Caco-2 (cell line): ENCODE measurements at regions not wholly inside any gene's neighbourhood (a gene's known extent, or its start where the extent isn't known, plus 50 kb on each side); places are given as distances from the start of the nearest gene placed in this dataset.

Source experiments
- BruUV-seq: library from RNA; stranded (reverse); fragments of 400-500 nt; replicated peaks from 2 replicates; lab custom pipeline; 2021; lab: Mats Ljungman, UMichigan
- CTCF ChIA-PET: fragments of 300-600 bp; sonication (Branson Sonifier 250); formaldehyde crosslinking; loops from one replicate; lab custom pipeline; 2022; ENCODE audit warnings: antibody characterized with exemption; lab: Charles Lee
- POLR2A ChIA-PET: fragments of 300-600 bp; sonication (Branson Sonifier 250); formaldehyde crosslinking; loops from one replicate; lab custom pipeline; 2022; ENCODE audit warnings: antibody characterized with exemption; lab: Charles Lee
- DNase-seq, 2 experiments: peaks; one replicate each; pipeline versions ENCODE4 v3.0.0 to v3.0.0-alpha.2; 2020 to 2022
- H3K27me3 ChIP-seq: replicated peaks from 2 replicates; pipeline ENCODE4 v1.6.0; 2011; ENCODE audit warnings: low read length; ENCODE audit not compliant: control insufficient read depth, insufficient read depth
- H3K36me3 ChIP-seq: 2 replicates; pipeline ENCODE4 v1.5.1; 2011; ENCODE audit warnings: low read length; ENCODE audit not compliant: control insufficient read depth, insufficient read depth
- H3K4me1 ChIP-seq: fragments of 250-450 bp; sonication (Bioruptor Pico); 2 replicates; pipeline ENCODE4 v1.5.1; 2020; ENCODE audit warnings: mild to moderate bottlenecking
- H3K4me3 ChIP-seq: 2 replicates; pipeline ENCODE4 v1.5.1; 2011; ENCODE audit warnings: low read depth, mild to moderate bottlenecking, control low read depth, low read length
- H3K9me3 ChIP-seq: fragments of 250-450 bp; sonication (Bioruptor Pico); 2 replicates; pipeline ENCODE4 v1.5.1; 2020; ENCODE audit warnings: mild to moderate bottlenecking, moderate library complexity
- H3K27ac Mint-ChIP-seq: one replicate; pipeline ENCODE4 v1.8.0; 2022; ENCODE audit warnings: mixed read lengths; ENCODE audit not compliant: unreplicated experiment
- H3K27me3 Mint-ChIP-seq: one replicate; pipeline ENCODE4 v1.8.0; 2022; ENCODE audit warnings: mixed read lengths; ENCODE audit not compliant: insufficient read depth, unreplicated experiment
- H3K36me3 Mint-ChIP-seq: one replicate; pipeline ENCODE4 v1.8.0; 2022; ENCODE audit warnings: mild to moderate bottlenecking, mixed read lengths; ENCODE audit not compliant: insufficient read depth, unreplicated experiment
- H3K4me1 Mint-ChIP-seq: one replicate; pipeline ENCODE4 v1.8.0; 2022; ENCODE audit warnings: low read depth, mixed read lengths; ENCODE audit not compliant: unreplicated experiment
- H3K4me3 Mint-ChIP-seq: one replicate; pipeline ENCODE4 v1.8.0; 2022; ENCODE audit warnings: mild to moderate bottlenecking, moderate library complexity, mixed read lengths; ENCODE audit not compliant: unreplicated experiment
- H3K9me3 Mint-ChIP-seq: one replicate; pipeline ENCODE4 v1.8.0; 2022; ENCODE audit warnings: mixed read lengths; ENCODE audit not compliant: unreplicated experiment
- CTCF ChIP-seq, 2 experiments: fragments of 200-600 bp in 1 of 2; IDR thresholded peaks; 1 replicate in 1 of 2; 2 replicates in 1 of 2; pipeline versions ENCODE4 v1.5.1 to v1.8.0; 2011 to 2022; ENCODE audit warnings: antibody characterized with exemption in 1 of 2, control low read depth in 1 of 2, inconsistent platforms in 1 of 2, low read depth in 1 of 2, low read length in 1 of 2, mild to moderate bottlenecking in 1 of 2, moderate library complexity in 1 of 2; ENCODE audit not compliant: insufficient read depth in 1 of 2, severe bottlenecking in 1 of 2, unreplicated experiment in 1 of 2
- intact Hi-C: fragments of 100-400 bp; cut with micrococcal nuclease; formaldehyde crosslinking; loops from one replicate; pipeline ENCODE4 v1.10.0; 2022; ENCODE audit not compliant: unreplicated experiment

GRCh38 chr11:38553148-38553547 lies 1955.1 kb upstream of the RAG2 start:
- Mint-ChIP-seq H3K4me1 (no peaks in the 10 kb centered on the region), H3K27me3 (no peaks in the 10 kb centered on the region), H3K9me3 (no peaks in the 10 kb centered on the region), H3K36me3 (no peaks in the 10 kb centered on the region), H3K4me3 (no peak overlapping the region), H3K27ac (no peak overlapping the region)
- TF ChIP-seq CTCF (IDR thresholded peaks at IDR 0.05; ENCODE audit: insufficient read depth in 1 of 2, low read depth in 1 of 2, low read length in 1 of 2, severe bottlenecking in 1 of 2, unreplicated experiment in 1 of 2) = no peak
- intact Hi-C loops = no loop called here
- H3K36me3 ChIP-seq = no peaks in the 10 kb centered on the region
- H3K4me1 ChIP-seq = no peaks in the 10 kb centered on the region
- no peaks in the 10 kb centered on the region for H3K9me3 ChIP-seq
- no peak overlapping the region for H3K4me3 ChIP-seq
- POLR2A ChIA-PET = no interaction called here
- H3K27me3 ChIP-seq = no peaks in the 10 kb centered on the region
- no peak for DNase-seq
- CTCF ChIA-PET = no interaction called here
- no TSS peak for BruUV-seq

GRCh38 chr11:38547462-38547861 lies 1949.4 kb upstream of the RAG2 start:
- ChIA-PET POLR2A (no interaction called here), CTCF (no interaction called here)
- DNase-seq = no peak
- Histone ChIP-seq H3K4me1 (no peaks in the 10 kb centered on the region), H3K36me3 (no peaks in the 10 kb centered on the region), H3K9me3 (no peaks in the 10 kb centered on the region), H3K4me3 (no peak overlapping the region), H3K27me3 (no peaks in the 10 kb centered on the region)
- TF ChIP-seq CTCF (IDR thresholded peaks at IDR 0.05; ENCODE audit: insufficient read depth in 1 of 2, low read depth in 1 of 2, low read length in 1 of 2, severe bottlenecking in 1 of 2, unreplicated experiment in 1 of 2) = no peak
- Mint-ChIP-seq H3K4me1 (no peaks in the 10 kb centered on the region), H3K4me3 (no peak overlapping the region), H3K9me3 (no peaks in the 10 kb centered on the region), H3K27ac (no peak overlapping the region), H3K27me3 (no peaks in the 10 kb centered on the region), H3K36me3 (no peaks in the 10 kb centered on the region)
- intact Hi-C loops = no loop called here
- no TSS peak for BruUV-seq

- DNase-seq = no peak
- no peaks in the 10 kb centered on the region for H3K4me1 Mint-ChIP-seq
- CTCF ChIA-PET = no interaction called here
- H3K4me3 ChIP-seq = no peak overlapping the region
- H3K36me3 ChIP-seq = no peaks in the 10 kb centered on the region
- no peak for TF ChIP-seq CTCF (IDR thresholded peaks at IDR 0.05; ENCODE audit: insufficient read depth in 1 of 2, low read depth in 1 of 2, low read length in 1 of 2, severe bottlenecking in 1 of 2, unreplicated experiment in 1 of 2)
- H3K27ac Mint-ChIP-seq = no peak overlapping the region
- H3K9me3 ChIP-seq = no peaks in the 10 kb centered on the region
- H3K27me3 Mint-ChIP-seq = no peaks in the 10 kb centered on the region
- intact Hi-C loops = no loop called here
- H3K4me1 ChIP-seq = peaks cover under 1% of the 10 kb centered on the region; the same call in 1 of the 2 replicates
- POLR2A ChIA-PET = no interaction called here
- no peaks in the 10 kb centered on the region for H3K9me3 Mint-ChIP-seq
- H3K27me3 ChIP-seq = no peaks in the 10 kb centered on the region
- no TSS peak for BruUV-seq
- H3K36me3 Mint-ChIP-seq = no peaks in the 10 kb centered on the region
- H3K4me3 Mint-ChIP-seq = no peak overlapping the region
Observed at GRCh38 chr11:38543986-38544385, 1946.0 kb upstream of the RAG2 start.
